HG03460 (cell line): ENCODE measurements at regions not wholly inside any gene's neighbourhood (a gene's known extent, or its start where the extent isn't known, plus 50 kb on each side); places are given as distances from the start of the nearest gene placed in this dataset.

Experiments used
- ATAC-seq: cut with Tn5 transposase; IDR thresholded peaks from one replicate; pipeline ENCODE4 v1.9.1; 2021; ENCODE audit not compliant: unreplicated experiment

- no peak for ATAC-seq
These were observed 310.0 kb upstream of the RUNX1 start for GRCh38 chr21:35359076-35359475.

- no peak for ATAC-seq
These were observed 308.9 kb upstream of the RUNX1 start for GRCh38 chr21:35358008-35358407.

DNA sequence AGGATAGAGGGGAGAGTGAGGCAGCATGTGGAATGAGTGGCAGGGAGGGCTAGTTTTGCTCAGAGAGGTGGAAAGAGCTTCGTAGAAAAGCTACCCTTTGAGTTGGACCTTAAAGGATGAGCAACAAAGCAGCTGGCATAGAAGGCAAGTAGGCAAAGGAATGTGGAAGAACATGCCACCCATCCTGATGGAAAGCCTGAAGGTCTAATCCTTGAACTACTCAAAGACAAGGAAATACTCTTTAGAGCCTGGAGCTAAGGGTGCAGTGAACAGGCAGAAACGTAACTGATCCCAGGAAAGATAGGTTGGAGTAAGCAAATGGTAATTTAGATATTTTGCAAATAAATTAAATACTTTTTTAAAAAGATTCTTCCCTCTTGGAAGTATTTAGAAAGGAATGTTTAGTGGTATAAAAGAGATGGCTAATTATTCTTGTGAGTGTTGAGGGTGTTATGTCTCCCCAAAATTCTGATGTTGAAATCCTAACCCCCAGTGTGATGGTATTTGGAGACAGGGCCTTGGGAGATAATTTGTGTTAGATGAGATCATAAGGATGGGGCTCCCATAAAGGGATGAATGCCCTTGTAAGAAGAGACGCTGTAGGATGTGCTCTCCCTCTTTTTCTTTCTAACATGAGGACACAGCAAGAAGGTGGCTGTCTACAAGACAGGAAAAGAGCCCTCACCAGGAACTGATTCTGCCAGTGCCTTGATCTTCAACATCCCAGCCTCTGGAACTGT, 308.1 kb upstream of the RUNX1 start:
- ATAC-seq, result no peak

DNA sequence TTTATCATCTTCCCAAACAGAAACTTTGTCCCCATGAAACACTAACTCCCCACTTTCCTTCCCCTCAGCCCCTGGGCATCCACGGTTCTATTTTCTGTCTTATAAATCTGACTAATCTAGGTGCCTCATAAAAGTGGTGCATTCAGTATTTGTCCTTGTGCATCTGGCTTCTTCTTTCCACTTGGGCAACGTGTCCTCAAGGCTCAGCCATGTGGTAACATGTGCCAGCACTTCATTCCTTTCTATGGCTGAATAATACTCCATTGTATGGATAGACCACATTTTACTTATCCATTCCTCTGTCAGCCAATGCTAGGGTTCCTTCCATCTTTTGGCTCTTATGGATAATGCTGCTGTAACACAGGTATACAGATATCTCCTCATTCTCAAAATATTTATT, 305.0 kb upstream of the RUNX1 start:
- ATAC-seq, result no peak

DNA sequence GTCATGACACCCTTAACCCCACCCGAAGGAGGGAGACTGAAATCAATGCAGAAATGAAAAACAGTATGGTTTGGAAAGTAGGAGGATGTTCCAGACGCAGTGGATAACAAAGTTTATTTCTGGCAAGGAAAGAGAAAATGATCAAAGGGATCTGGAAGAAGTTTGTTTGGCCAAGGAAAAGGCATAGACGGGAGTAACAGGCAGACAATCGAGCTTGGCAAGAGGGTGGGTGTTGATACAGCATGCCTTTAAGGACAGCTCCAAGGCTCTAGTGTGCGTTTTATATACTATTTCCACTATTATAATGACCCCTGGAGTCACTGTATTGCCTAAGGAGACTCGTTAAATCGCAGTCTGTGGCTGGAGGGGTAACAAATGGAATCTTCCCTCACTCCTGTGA, 303.7 kb upstream of the RUNX1 start:
- no peak for ATAC-seq

DNA sequence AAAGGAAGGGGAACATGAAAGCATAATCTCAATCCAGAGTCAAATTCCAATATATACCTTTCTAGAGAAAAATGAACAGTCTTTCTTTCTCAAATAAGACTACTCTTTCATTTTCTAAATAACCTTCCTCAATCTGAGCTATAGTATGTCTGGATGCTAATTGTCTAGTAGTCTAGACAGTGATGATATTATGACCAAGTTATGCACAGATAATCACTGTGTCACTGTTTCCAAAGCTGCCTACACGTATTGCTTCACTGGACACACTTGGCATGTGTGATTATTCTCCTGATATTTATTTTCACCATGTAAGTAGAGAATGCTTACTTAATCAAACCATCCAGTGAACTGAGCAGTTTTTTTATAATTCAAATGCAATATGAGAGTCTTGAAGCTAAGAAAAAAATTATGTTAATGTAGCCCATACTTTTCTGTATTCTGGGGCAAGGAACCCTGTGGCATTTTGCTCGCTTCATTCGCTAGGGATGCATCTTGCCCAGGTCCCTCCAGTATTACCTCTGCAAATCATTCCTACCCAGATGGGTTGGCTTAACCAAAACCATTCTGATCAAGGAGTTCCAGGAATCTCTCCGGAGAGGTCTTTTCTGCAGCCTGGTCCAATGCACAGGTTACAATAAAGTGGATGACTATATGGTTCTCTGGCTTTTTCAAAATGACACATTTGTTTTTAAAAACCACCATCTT, 303.1 kb upstream of the RUNX1 start:
- no peak for ATAC-seq

DNA sequence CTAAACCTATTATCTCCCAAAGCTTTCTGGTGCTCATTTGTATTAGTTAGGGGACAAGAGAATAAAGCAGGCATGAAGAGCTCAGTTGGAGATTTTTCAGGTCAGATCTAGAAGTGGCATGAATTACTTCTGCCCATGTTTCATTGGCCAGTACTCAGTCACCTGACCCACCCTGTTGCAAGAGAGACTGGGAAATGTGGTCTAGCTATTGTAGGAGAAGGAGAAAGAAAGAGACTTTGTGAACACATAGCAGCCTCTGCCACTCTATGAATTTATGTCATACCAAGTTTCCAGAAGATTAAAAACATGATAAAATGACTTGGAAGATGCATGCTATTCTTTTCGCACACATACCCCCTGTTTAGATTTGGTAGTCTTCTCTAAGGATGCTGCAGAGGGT, 302.3 kb upstream of the RUNX1 start:
- ATAC-seq, result no peak

GRCh38 chr21:35350965-35351364, 301.9 kb upstream of the RUNX1 start:
- no peak for ATAC-seq

GRCh38 chr21:35349376-35350080, 300.4 kb upstream of the RUNX1 start:
- ATAC-seq, result no peak

- ATAC-seq, result no peak
These were observed 299.6 kb upstream of the RUNX1 start for GRCh38 chr21:35348686-35349085.

- ATAC-seq, result no peak
These were observed 297.6 kb upstream of the RUNX1 start for GRCh38 chr21:35346697-35347096.

GRCh38 chr21:35345954-35346353, 296.9 kb upstream of the RUNX1 start:
- ATAC-seq, result no peak

GRCh38 chr21:35344582-35344981, 295.5 kb upstream of the RUNX1 start:
- no peak for ATAC-seq

- no peak for ATAC-seq
These were observed 294.1 kb upstream of the RUNX1 start for GRCh38 chr21:35343046-35343819.

GRCh38 chr21:35342440-35342839, 293.3 kb upstream of the RUNX1 start:
- no peak for ATAC-seq

DNA sequence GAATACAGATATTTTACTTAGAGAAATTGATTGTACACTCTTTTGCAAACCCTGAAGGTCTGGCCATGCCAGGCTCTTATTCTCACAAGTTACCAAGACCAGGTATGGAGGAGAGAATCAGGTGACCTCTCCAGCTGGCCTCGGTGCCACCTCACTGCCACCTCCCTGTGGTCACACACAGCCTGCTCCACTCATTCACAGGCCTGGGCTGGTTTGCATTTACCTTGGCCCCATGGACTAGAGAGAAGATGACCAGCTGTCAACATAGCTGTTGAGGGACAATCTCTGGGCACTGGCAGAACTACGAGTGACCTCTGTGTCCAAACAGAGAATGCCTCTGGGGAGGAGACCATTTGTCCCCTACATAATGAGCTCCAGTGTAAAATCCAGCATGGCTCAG, 291.2 kb upstream of the RUNX1 start:
- ATAC-seq, result no peak

DNA sequence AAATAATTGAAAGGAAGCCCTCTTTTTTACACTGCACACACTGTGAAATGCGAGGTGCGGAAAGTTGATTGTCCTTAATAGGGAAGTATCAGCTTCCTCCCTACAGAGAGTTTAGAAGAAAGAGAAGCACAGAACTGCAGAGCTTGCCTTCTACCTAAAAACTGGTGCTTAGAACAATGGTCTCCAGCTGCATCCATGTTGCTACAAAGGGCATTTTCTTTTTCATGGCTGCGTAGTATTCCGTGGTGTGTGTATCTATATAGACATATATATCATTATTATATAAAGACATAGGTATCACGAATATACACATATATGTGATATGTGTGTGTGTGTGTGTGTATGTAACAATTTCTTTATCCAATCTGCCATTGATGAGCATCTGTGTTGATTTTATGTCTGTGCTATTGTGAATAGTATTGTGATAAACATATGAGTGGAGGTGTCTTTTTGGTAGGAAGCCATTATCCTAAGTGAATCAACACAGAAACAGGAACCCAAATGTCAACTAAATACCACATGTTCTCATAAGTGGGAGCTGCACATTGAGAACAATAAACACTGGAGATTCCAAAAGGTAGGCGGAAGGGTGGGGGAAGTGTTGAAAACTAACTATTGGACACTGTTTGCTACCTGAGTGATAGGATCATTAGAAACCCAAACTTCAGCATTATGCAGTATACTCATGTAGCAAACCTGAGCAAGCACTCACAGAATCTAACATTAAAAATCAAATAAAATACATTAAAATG, 290.0 kb upstream of the RUNX1 start:
- no peak for ATAC-seq

DNA sequence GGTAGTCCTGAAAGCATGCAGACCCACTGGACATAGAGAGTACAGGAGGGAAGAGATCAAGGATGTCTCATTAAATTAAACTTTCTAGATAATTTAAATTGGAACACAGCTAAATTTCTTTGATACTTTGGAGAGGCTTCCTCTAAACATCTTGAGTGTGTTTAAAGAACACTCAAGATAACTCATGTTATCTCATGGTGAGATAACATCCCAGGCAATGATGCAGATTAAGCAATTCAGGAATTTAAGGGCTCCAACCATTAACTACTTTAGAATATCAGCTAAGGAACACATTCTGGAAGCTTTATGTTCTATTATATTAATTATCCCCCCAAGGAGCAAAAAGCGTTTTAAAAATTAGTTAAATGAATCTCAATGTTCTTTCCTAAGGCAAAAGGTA, 289.2 kb upstream of the RUNX1 start:
- ATAC-seq, result no peak

GRCh38 chr21:35337573-35337972, 288.5 kb upstream of the RUNX1 start:
- ATAC-seq, result no peak

DNA sequence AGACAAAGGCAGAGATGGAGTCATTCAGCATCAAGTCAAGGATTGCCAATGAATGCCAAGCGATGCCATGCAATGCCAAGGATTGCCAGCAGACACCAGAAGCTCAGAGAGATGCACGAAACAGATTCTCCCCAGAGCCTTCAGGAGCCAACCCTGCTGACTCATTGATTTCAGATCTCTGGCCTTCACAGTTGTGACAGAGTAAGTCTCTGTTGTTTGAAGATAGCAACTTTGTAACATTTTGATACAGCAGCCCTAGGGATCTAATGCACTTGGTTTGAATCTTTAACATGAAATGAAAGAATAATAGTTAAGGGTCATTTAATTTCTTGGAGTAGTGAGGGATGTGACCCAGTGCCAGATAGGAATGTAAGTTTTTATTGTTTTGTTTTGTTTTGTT, 287.4 kb upstream of the RUNX1 start:
- no peak for ATAC-seq
